Skeletal muscle tissue (tissue), 3 donors: ENCODE measurements at regions not wholly inside any gene's neighbourhood (a gene's known extent, or its start where the extent isn't known, plus 50 kb on each side); places are given as distances from the start of the nearest gene placed in this dataset.

Source experiments
- H3K27ac ChIP-seq: one replicate; pipeline ENCODE4 v1.7.0; 2013; ENCODE audit warnings: mild to moderate bottlenecking, low read depth, low read length, inconsistent platforms
- H3K27me3 ChIP-seq, 3 donors: one replicate each; pipeline ENCODE4 v1.7.0; 2013; ENCODE audit warnings: low read length in 3 of 3; ENCODE audit not compliant: control insufficient read depth in 3 of 3, insufficient read depth in 3 of 3
- H3K36me3 ChIP-seq, 3 donors: one replicate each; pipeline ENCODE4 v1.7.0; 2013; ENCODE audit warnings: low read length in 3 of 3; ENCODE audit not compliant: control insufficient read depth in 3 of 3, insufficient read depth in 3 of 3
- H3K4me1 ChIP-seq, 3 donors: one replicate each; pipeline ENCODE4 v1.7.0; 2013; ENCODE audit warnings: low read length in 3 of 3, mild to moderate bottlenecking in 3 of 3; ENCODE audit not compliant: control insufficient read depth in 3 of 3, insufficient read depth in 3 of 3
- H3K4me3 ChIP-seq, 3 donors: one replicate each; pipeline ENCODE4 v1.7.0; 2013; ENCODE audit warnings: low read length in 3 of 3
- H3K9ac ChIP-seq, 3 donors: one replicate each; pipeline ENCODE4 v1.7.0; 2013; ENCODE audit warnings: low read length in 3 of 3, mild to moderate bottlenecking in 3 of 3, moderate library complexity in 2 of 3, low read depth in 1 of 3
- H3K9me3 ChIP-seq, 3 donors: one replicate each; pipeline ENCODE4 v1.7.0; 2013; ENCODE audit warnings: low read length in 3 of 3; ENCODE audit not compliant: control insufficient read depth in 3 of 3
- donor health status: Osteomylitis.

DNA sequence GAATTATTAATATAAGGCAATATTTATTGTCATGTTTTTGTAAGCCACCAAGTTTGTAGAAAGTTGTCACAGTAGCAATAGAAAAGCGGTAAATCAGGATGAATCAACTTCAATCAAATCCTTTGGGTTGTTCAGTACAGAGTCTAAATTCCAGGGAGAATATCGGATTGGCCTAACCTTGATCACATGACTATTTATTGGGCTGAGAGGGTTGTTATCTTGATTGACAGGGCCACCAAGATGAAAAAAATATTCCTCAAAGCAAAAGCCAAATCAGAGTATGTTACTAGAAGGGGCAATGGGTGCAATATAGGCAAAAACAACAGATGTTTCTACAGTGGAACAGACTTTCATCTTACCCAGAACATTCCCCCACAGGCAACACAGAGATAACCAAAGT, 270.0 kb downstream of the METTL4 start:
- Histone ChIP-seq H3K27me3 (no peaks in the 10 kb centered on the region), H3K9ac (no peak overlapping the region)

GRCh38 chr18:2302012-2302411, 269.3 kb downstream of the METTL4 start:
- no peak overlapping the region for H3K4me3 ChIP-seq
- H3K27ac ChIP-seq: no peak overlapping the region
- no peaks in the 10 kb centered on the region for H3K36me3 ChIP-seq
- H3K9ac ChIP-seq: no peak overlapping the region
- H3K4me1 ChIP-seq: no peaks in the 10 kb centered on the region
- H3K27me3 ChIP-seq: no peaks in the 10 kb centered on the region
- no peaks in the 10 kb centered on the region for H3K9me3 ChIP-seq

More for the DNA sequence above, 270.0 kb downstream of the METTL4 start:
- no peaks in the 10 kb centered on the region for H3K9me3 ChIP-seq
- no peaks in the 10 kb centered on the region for H3K36me3 ChIP-seq
- H3K4me3 ChIP-seq: no peak overlapping the region
- no peak overlapping the region for H3K27ac ChIP-seq
- H3K4me1 ChIP-seq: no peaks in the 10 kb centered on the region

DNA sequence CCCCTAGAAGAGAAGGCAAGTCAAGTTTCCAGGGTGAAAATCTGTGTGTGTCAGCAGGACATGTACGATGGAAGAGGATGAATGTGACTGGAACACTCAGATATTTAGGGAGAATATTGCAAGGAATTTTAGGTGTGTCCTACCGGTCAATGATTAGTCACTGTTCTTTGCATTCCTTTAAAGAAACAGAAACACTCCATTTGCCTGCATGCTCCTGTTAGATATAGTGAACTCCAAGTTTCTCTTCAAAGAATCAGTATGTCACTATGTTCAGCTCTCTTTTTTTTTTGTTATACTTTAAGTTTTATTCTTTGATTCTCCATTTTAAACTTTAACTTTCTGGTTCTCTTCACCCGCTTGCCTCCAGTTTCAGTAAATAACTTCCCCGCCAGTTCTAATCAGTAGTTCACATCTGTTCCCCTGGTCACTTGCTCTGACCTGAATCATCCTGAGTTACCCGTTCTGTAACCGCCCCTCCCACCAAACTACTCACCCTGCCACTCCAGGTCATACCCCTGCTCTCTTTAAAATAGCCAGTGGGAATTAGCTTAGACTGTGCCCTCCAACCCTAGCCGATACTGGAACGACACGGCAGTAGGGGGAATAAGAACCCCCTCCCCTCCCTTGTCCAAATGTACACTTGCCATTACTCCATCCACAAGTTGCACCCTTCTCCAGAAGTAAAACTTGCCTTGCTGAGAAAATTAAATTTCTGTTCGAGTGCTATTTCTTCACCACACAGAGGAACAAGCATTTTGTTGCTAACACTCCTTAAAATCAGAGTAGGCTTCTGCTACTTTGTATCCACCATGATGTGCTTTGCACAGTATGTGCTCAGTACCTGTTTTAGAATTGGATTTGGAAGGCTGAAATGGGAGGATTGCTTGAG, 268.4 kb downstream of the METTL4 start:
- no peak overlapping the region for H3K27ac ChIP-seq
- H3K27me3 ChIP-seq: no peaks in the 10 kb centered on the region
- no peaks in the 10 kb centered on the region for H3K9me3 ChIP-seq
- H3K4me1 ChIP-seq: no peaks in the 10 kb centered on the region
- H3K9ac ChIP-seq: no peak overlapping the region
- H3K36me3 ChIP-seq: no peaks in the 10 kb centered on the region
- H3K4me3 ChIP-seq: no peak overlapping the region

DNA sequence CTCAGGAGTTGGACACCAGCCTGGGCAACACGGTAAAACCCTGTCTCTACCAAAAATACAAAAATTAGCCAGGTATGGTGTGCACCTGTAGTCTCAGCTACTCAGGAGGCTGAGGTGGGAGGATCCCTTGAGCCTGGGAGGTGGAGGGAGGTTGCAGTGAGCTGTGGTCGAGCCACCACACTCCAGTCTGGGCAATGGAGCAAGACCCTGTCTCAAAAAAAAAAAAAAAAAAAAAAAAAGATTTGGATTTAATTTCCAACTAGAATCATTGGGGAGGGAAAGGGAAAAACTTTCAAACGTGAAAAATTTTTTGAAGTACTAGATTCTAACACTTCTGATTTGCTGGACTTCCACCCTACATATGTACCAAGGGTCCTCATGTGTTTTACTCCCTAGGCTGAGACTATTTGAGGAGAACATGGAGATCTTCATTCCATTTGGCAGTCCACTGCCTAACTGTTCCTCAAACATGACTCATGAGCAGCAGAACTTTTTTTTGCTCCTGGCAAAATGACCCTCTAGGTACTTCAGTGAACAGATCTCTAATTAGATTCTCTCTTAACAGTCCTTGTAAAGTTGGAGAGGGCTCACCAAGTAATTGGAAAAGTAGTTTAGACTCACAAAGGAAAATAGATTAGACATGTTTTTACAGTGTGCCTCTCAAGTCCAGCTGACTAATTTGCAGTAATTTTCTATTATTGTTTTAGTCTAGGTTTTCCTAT, 267.6 kb downstream of the METTL4 start:
- no peaks in the 10 kb centered on the region for H3K27me3 ChIP-seq
- no peak overlapping the region for H3K4me3 ChIP-seq
- no peaks in the 10 kb centered on the region for H3K36me3 ChIP-seq
- no peak overlapping the region for H3K27ac ChIP-seq
- no peak overlapping the region for H3K9ac ChIP-seq
- no peaks in the 10 kb centered on the region for H3K4me1 ChIP-seq
- no peaks in the 10 kb centered on the region for H3K9me3 ChIP-seq

GRCh38 chr18:2304378-2305175, 266.7 kb downstream of the METTL4 start:
- no peaks in the 10 kb centered on the region for H3K4me1 ChIP-seq
- no peaks in the 10 kb centered on the region for H3K36me3 ChIP-seq
- H3K9me3 ChIP-seq: no peaks in the 10 kb centered on the region
- no peak overlapping the region for H3K4me3 ChIP-seq
- no peak overlapping the region for H3K9ac ChIP-seq
- H3K27me3 ChIP-seq: no peaks in the 10 kb centered on the region
- H3K27ac ChIP-seq: no peak overlapping the region

GRCh38 chr18:2306606-2307005, 264.7 kb downstream of the METTL4 start:
- Histone ChIP-seq H3K27ac (no peak overlapping the region), H3K9me3 (no peaks in the 10 kb centered on the region), H3K4me3 (no peak overlapping the region), H3K9ac (no peak overlapping the region), H3K36me3 (no peaks in the 10 kb centered on the region), H3K27me3 (no peaks in the 10 kb centered on the region), H3K4me1 (no peaks in the 10 kb centered on the region)

- H3K27ac ChIP-seq: no peak overlapping the region
- no peak overlapping the region for H3K9ac ChIP-seq
- no peaks in the 10 kb centered on the region for H3K27me3 ChIP-seq
- no peaks in the 10 kb centered on the region for H3K9me3 ChIP-seq
- no peaks in the 10 kb centered on the region for H3K36me3 ChIP-seq
- no peaks in the 10 kb centered on the region for H3K4me1 ChIP-seq
- H3K4me3 ChIP-seq: no peak overlapping the region
These were observed 260.4 kb downstream of the METTL4 start for GRCh38 chr18:2310886-2311285.

DNA sequence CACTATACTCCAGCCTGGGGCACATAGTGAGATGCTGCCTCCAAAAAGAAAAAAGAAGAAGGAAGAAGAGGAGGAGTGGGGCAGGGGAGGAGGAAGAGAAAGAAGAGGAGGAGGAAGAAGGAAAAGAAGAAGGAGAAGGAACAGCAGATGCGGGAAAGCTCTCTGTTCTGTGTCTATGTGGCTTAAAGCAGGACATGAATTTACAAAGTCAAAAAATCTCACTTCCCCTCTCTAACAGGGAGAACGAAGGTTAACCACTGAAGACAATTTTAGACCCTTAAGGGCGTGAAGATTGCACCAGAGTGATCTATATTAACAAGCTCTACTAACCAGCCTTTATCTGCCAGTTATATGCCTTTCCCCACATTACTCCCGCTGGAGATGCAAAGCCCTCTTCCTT, 258.9 kb downstream of the METTL4 start:
- Histone ChIP-seq H3K4me3 (no peak overlapping the region), H3K4me1 (no peaks in the 10 kb centered on the region), H3K27me3 (no peaks in the 10 kb centered on the region), H3K36me3 (no peaks in the 10 kb centered on the region), H3K9ac (no peak overlapping the region), H3K9me3 (no peaks in the 10 kb centered on the region), H3K27ac (no peak overlapping the region)

DNA sequence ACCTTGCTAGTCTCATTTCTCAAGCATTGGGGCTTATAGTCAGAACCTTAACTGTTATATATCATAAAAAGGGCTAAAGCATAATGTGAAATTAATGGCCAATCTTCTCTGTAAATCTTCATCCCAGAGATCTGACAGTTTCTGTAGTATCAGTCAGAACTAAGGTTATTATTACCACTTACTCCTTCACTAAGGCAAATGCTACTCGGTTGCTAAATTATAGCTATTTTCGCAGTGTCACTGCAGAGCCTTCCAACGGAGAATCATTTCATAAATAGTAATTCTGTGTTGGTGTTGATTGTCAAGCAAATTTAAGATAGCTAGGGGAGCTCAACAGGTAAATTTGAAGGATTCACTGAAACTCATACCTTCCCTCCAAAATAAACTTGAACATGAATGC, 258.0 kb downstream of the METTL4 start:
- Histone ChIP-seq H3K4me1 (no peaks in the 10 kb centered on the region), H3K9me3 (no peaks in the 10 kb centered on the region), H3K4me3 (no peak overlapping the region), H3K36me3 (no peaks in the 10 kb centered on the region), H3K27ac (no peak overlapping the region), H3K27me3 (no peaks in the 10 kb centered on the region), H3K9ac (no peak overlapping the region)
